ENCODE measurements at regions not wholly inside any gene's neighbourhood (a gene's known extent, or its start where the extent isn't known, plus 50 kb on each side); places are given as distances from the start of the nearest gene placed in this dataset.

GRCh38 chr2:217371781-217372213 is 511.9 kb upstream of the TNP1 start:
- Mint-ChIP-seq H3K4me1 (no peaks in the 10 kb centered on the region), H3K4me3 (no peak overlapping the region), H3K27ac (no peak overlapping the region), H3K9me3 (ENCODE audit: insufficient read depth) (no peaks in the 10 kb centered on the region), H3K27me3 (peaks cover 6% of the 10 kb centered on the region)
- no peaks in the 10 kb centered on the region for H3K79me2 ChIP-seq (ENCODE audit: control insufficient read depth, insufficient read depth, low read length)
- H3K4me1 ChIP-seq (ENCODE audit: control insufficient read depth in 2 of 2, insufficient read depth in 2 of 2, low read length in 2 of 2), result no peaks in the 10 kb centered on the region
- no peak for DNase-seq
- H3K27me3 ChIP-seq (replicated peaks in 1 of 4; ENCODE audit: control extremely low read depth in 1 of 4, control insufficient read depth in 3 of 4, insufficient read depth in 4 of 4, low read length in 3 of 4), result no peaks in the 10 kb centered on the region
- no peaks in the 10 kb centered on the region for H3K9me3 ChIP-seq (ENCODE audit: control extremely low read depth in 1 of 3, control insufficient read depth in 2 of 3, insufficient read depth in 1 of 3, low read length in 2 of 3)
- intact Hi-C loops (cut with micrococcal nuclease), result no loop called here
- ChIA-PET CTCF (interaction anchor here (0.9 kb wide), 1 partner anchor 31 kb away, joined by 3 read pairs; no protein-coding TSS in a partner anchor), POLR2A (no interaction called here)
- no peak overlapping the region for H3K27ac ChIP-seq (ENCODE audit: low read length in 2 of 2)
- ATAC-seq (ENCODE audit: low read depth), result no peak
- H3K4me3 ChIP-seq (ENCODE audit: control extremely low read depth in 1 of 5, extremely low read depth in 1 of 5, insufficient read depth in 1 of 5, low read depth in 2 of 5, low read length in 4 of 5), result no peak overlapping the region
- TF ChIP-seq EZH2 (IDR thresholded peaks at IDR 0.05; ENCODE audit: borderline replicate concordance, insufficient read depth, low read depth, low read length, poor library complexity, severe bottlenecking), result no peak
- TF ChIP-seq CTCF (IDR thresholded peaks at IDR 0.05), result no peak
- H2AFZ ChIP-seq (ENCODE audit: insufficient read depth, low read depth, low read length, poor library complexity, severe bottlenecking), result no peak overlapping the region
- no peak overlapping the region for H3K9ac ChIP-seq (ENCODE audit: low read length)
- no peaks in the 10 kb centered on the region for H4K20me1 ChIP-seq (ENCODE audit: control insufficient read depth, insufficient read depth, low read length, poor library complexity, severe bottlenecking)
- 95% methylated on average over 8 of the region's 9 CpGs for WGBS (ENCODE audit: insufficient coverage)
- H3K4me2 ChIP-seq (replicated peaks; ENCODE audit: low read depth, low read length, poor library complexity, severe bottlenecking), result no peak overlapping the region
- H3K36me3 ChIP-seq (replicated peaks in 1 of 2; ENCODE audit: control extremely low read depth in 1 of 2, control insufficient read depth in 1 of 2, extremely low read depth in 1 of 2, insufficient read depth in 2 of 2, low read length in 1 of 2), result no peaks in the 10 kb centered on the region

DNA sequence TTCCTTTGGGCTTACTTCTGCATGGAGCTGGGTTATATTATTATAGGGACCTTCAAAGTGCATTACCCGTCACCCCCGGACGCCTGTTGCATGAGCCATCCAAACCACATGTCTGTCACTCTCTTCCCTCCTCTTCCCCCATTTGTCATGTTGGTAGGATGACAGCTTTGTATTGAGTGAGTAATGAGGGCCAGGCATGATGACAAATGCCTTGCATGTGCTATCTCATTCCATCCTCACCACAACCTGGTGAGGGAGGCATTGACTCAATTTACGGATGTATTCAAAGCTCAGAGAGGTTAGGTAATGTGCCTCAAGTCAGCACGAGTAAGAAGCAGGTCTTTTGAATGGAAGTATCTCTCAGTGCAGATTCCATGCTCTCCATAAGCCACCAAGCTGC is 510.5 kb upstream of the TNP1 start:
- ChIA-PET POLR2A (no interaction called here), CTCF (no interaction called here)
- no peaks in the 10 kb centered on the region for H4K20me1 ChIP-seq (ENCODE audit: control insufficient read depth, insufficient read depth, low read length, poor library complexity, severe bottlenecking)
- intact Hi-C loops (cut with micrococcal nuclease), result no loop called here
- no peak overlapping the region for H3K9ac ChIP-seq (ENCODE audit: low read length)
- no peak overlapping the region for H3K4me2 ChIP-seq (replicated peaks; ENCODE audit: low read depth, low read length, poor library complexity, severe bottlenecking)
- no CpG with 5 or more reads among the region's 5 CpGs for WGBS (ENCODE audit: insufficient coverage)
- H3K4me1 Mint-ChIP-seq, result no peaks in the 10 kb centered on the region
- H3K9me3 ChIP-seq (ENCODE audit: control extremely low read depth in 1 of 3, control insufficient read depth in 2 of 3, insufficient read depth in 1 of 3, low read length in 2 of 3), result no peaks in the 10 kb centered on the region
- no peak overlapping the region for H3K4me3 ChIP-seq (ENCODE audit: control extremely low read depth in 1 of 5, extremely low read depth in 1 of 5, insufficient read depth in 1 of 5, low read depth in 2 of 5, low read length in 4 of 5)
- H2AFZ ChIP-seq (ENCODE audit: insufficient read depth, low read depth, low read length, poor library complexity, severe bottlenecking), result no peak overlapping the region
- no peaks in the 10 kb centered on the region for H3K27me3 Mint-ChIP-seq
- no peak overlapping the region for H3K27ac ChIP-seq (ENCODE audit: low read length in 2 of 2)
- no peaks in the 10 kb centered on the region for H3K27me3 ChIP-seq (replicated peaks in 1 of 4; ENCODE audit: control extremely low read depth in 1 of 4, control insufficient read depth in 3 of 4, insufficient read depth in 4 of 4, low read length in 3 of 4)
- H3K9me3 Mint-ChIP-seq (ENCODE audit: insufficient read depth), result no peaks in the 10 kb centered on the region
- no peak overlapping the region for H3K4me3 Mint-ChIP-seq
- no peaks in the 10 kb centered on the region for H3K36me3 ChIP-seq (replicated peaks in 1 of 2; ENCODE audit: control extremely low read depth in 1 of 2, control insufficient read depth in 1 of 2, extremely low read depth in 1 of 2, insufficient read depth in 2 of 2, low read length in 1 of 2)
- H3K79me2 ChIP-seq (ENCODE audit: control insufficient read depth, insufficient read depth, low read length), result no peaks in the 10 kb centered on the region
- DNase-seq, result no peak
- no peak overlapping the region for H3K27ac Mint-ChIP-seq
- ATAC-seq (ENCODE audit: low read depth), result no peak
- H3K4me1 ChIP-seq (ENCODE audit: control insufficient read depth in 2 of 2, insufficient read depth in 2 of 2, low read length in 2 of 2), result no peaks in the 10 kb centered on the region
- TF ChIP-seq EZH2 (IDR thresholded peaks at IDR 0.05; ENCODE audit: borderline replicate concordance, insufficient read depth, low read depth, low read length, poor library complexity, severe bottlenecking) (no peak), CTCF (IDR thresholded peaks at IDR 0.05) (no peak)
